Neuronal stem cell (in vitro differentiated cells): ENCODE measurements at regions not wholly inside any gene's neighbourhood (a gene's known extent, or its start where the extent isn't known, plus 50 kb on each side); places are given as distances from the start of the nearest gene placed in this dataset.

ENCODE experiments used
- DNase-seq: peaks from one replicate; pipeline ENCODE4 v3.0.0-alpha.2; 2013; ENCODE audit warnings: low spot score
- H2AFZ ChIP-seq: one replicate; pipeline ENCODE4 v1.6.1; 2013; ENCODE audit warnings: mild to moderate bottlenecking, low read length, inconsistent platforms
- H2AK5ac ChIP-seq: 2 replicates; pipeline ENCODE4 v1.6.1; 2013; ENCODE audit warnings: low read depth, mild to moderate bottlenecking, inconsistent platforms, low read length, moderate library complexity, mixed read lengths
- H2BK120ac ChIP-seq: 2 replicates; pipeline ENCODE4 v1.6.1; 2013; ENCODE audit warnings: low read depth, mild to moderate bottlenecking, inconsistent platforms, low read length, moderate library complexity, mixed read lengths
- H2BK12ac ChIP-seq: one replicate; pipeline ENCODE4 v1.6.1; 2013; ENCODE audit warnings: low read length, inconsistent platforms
- H2BK15ac ChIP-seq: 2 replicates; pipeline ENCODE4 v1.6.1; 2013; ENCODE audit warnings: mild to moderate bottlenecking, low read length, inconsistent platforms, mixed read lengths
- H2BK5ac ChIP-seq: one replicate; pipeline ENCODE4 v1.6.1; 2013; ENCODE audit warnings: inconsistent platforms, mild to moderate bottlenecking, low read length, moderate library complexity
- H3K14ac ChIP-seq: one replicate; pipeline ENCODE4 v1.6.1; 2013; ENCODE audit warnings: low read length, inconsistent platforms
- H3K18ac ChIP-seq: 2 replicates; pipeline ENCODE4 v1.6.1; 2013; ENCODE audit warnings: low read length, inconsistent platforms
- H3K23ac ChIP-seq: 2 replicates; pipeline ENCODE4 v1.6.1; 2013; ENCODE audit warnings: low read depth, mild to moderate bottlenecking, mixed read lengths, low read length, inconsistent platforms; ENCODE audit not compliant: poor library complexity
- H3K27ac ChIP-seq: replicated peaks from 3 replicates; pipeline ENCODE4 v1.5.1; 2013; ENCODE audit warnings: low read length, inconsistent platforms
- H3K27me3 ChIP-seq, 3 experiments: 2 replicates each; pipeline ENCODE4 v1.6.1; 2013; ENCODE audit warnings: low read length in 3 of 3, mild to moderate bottlenecking in 2 of 3, inconsistent platforms in 1 of 3, low read depth in 1 of 3, mixed read lengths in 1 of 3, moderate library complexity in 1 of 3; ENCODE audit not compliant: control insufficient read depth in 3 of 3, insufficient read depth in 3 of 3
- H3K36me3 ChIP-seq, 2 donors: replicated peaks in 1 of 2; 2 replicates each; pipeline ENCODE4 v1.6.1; 2013; ENCODE audit warnings: low read length in 2 of 2; ENCODE audit not compliant: control insufficient read depth in 2 of 2, insufficient read depth in 2 of 2
- H3K4ac ChIP-seq: 2 replicates; pipeline ENCODE4 v1.6.1; 2013; ENCODE audit warnings: inconsistent platforms, mild to moderate bottlenecking, low read length, moderate library complexity
- H3K4me1 ChIP-seq, 2 donors: 1 replicate in 1 of 2; 2 replicates in 1 of 2; pipeline ENCODE4 v1.6.1; 2013; ENCODE audit warnings: low read length in 2 of 2, low read depth in 1 of 2; ENCODE audit not compliant: control insufficient read depth in 2 of 2, insufficient read depth in 1 of 2
- H3K4me2 ChIP-seq: one replicate; pipeline ENCODE4 v1.6.1; 2013; ENCODE audit warnings: mild to moderate bottlenecking, low read length, inconsistent platforms; ENCODE audit not compliant: insufficient read depth, poor library complexity, severe bottlenecking
- H3K4me3 ChIP-seq, 2 donors: 2 replicates each; pipeline ENCODE4 v1.5.1; 2013; ENCODE audit warnings: low read length in 2 of 2, mild to moderate bottlenecking in 2 of 2, inconsistent platforms in 1 of 2, moderate library complexity in 1 of 2
- H3K79me1 ChIP-seq: one replicate; pipeline ENCODE4 v1.6.1; 2013; ENCODE audit warnings: low read depth, mild to moderate bottlenecking, inconsistent platforms, low read length, moderate library complexity
- H3K9ac ChIP-seq: one replicate; pipeline ENCODE4 v1.6.1; 2013; ENCODE audit warnings: mild to moderate bottlenecking, low read depth, low read length, inconsistent platforms; ENCODE audit not compliant: poor library complexity
- H3K9me3 ChIP-seq, 2 donors: replicated peaks in 1 of 2; 2 replicates each; pipeline versions ENCODE3 to v1.6.1; 2013; ENCODE audit warnings: low read length in 2 of 2, mild to moderate bottlenecking in 2 of 2, inconsistent platforms in 1 of 2, low read depth in 1 of 2, mixed read lengths in 1 of 2, moderate library complexity in 1 of 2; ENCODE audit not compliant: control insufficient read depth in 2 of 2, insufficient read depth in 1 of 2
- H4K8ac ChIP-seq: one replicate; pipeline ENCODE4 v1.6.1; 2013; ENCODE audit warnings: low read depth, mild to moderate bottlenecking, inconsistent platforms, low read length, moderate library complexity
- H4K91ac ChIP-seq: one replicate; pipeline ENCODE4 v1.6.1; 2013; ENCODE audit warnings: low read length, low read depth, mild to moderate bottlenecking, inconsistent platforms; ENCODE audit not compliant: poor library complexity
- WGBS, 2 donors: extraction: QIAGEN DNeasy Blood & Tissue Kit; methylation state at CpG; one replicate each; pipeline ENCODE4 v1.1.7; 2013; ENCODE audit warnings: missing lambda C conversion rate in 2 of 2, mixed read lengths in 1 of 2; ENCODE audit not compliant: insufficient read length in 2 of 2, insufficient replicate concordance in 1 of 2; ENCODE audit errors: extremely low coverage in 2 of 2; 5-methylcytosine and 5-hydroxymethylcytosine counted together

GRCh38 chr5:159832073-159832472, 84.2 kb upstream of the ADRA1B start:
- Histone ChIP-seq H3K4ac (no peak overlapping the region), H3K27ac (no peak overlapping the region), H3K9ac (no peak overlapping the region), H3K27me3 (no peaks in the 10 kb centered on the region), H3K23ac (no peak overlapping the region), H2BK15ac (no peak overlapping the region), H4K91ac (no peak overlapping the region), H3K36me3 (no peaks in the 10 kb centered on the region), H2BK120ac (no peak overlapping the region), H3K4me2 (no peak overlapping the region), H3K79me1 (no peaks in the 10 kb centered on the region), H4K8ac (no peak overlapping the region), H2AK5ac (no peak overlapping the region), H2AFZ (no peak overlapping the region), H3K18ac (no peak overlapping the region), H3K4me1 (peaks cover 0 to 3% of the 10 kb centered on the region in 2 donors), H3K14ac (no peak overlapping the region), H3K4me3 (no peak overlapping the region), H2BK5ac (no peak overlapping the region), H3K9me3 (no peaks in the 10 kb centered on the region), H2BK12ac (no peak overlapping the region)
- no peak for DNase-seq
- no CpG with 5 or more reads among the region's 2 CpGs for WGBS, 2 donors

DNA sequence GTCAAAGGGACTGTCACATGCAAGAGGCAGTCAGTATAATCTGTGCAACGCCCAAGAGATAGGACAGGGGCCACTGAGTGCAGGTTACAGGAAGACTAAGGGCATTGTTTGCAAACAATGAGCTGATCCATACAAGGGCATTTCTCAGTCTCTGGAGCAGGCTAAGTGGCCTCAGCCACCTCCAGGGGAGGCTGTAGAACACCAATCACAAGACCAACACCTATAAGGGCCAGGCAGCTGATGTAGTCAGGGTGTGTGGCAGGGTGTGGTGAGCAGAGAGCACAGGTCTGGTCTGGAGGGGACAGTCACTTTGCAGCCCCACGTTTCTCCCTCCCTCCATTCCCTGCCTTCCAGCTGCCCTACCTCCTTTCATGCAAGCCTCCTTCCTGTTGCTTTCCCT, 83.2 kb upstream of the ADRA1B start:
- Histone ChIP-seq H2BK120ac (no peak overlapping the region), H2AK5ac (no peak overlapping the region), H2BK12ac (no peak overlapping the region), H3K36me3 (no peaks in the 10 kb centered on the region), H2AFZ (no peak overlapping the region), H2BK15ac (no peak overlapping the region), H3K4ac (no peak overlapping the region), H3K27me3 (no peaks in the 10 kb centered on the region), H3K23ac (no peak overlapping the region), H3K4me3 (no peak overlapping the region), H3K4me2 (no peak overlapping the region), H4K8ac (no peak overlapping the region), H3K9me3 (no peaks in the 10 kb centered on the region), H3K79me1 (no peaks in the 10 kb centered on the region), H3K27ac (no peak overlapping the region), H3K9ac (no peak overlapping the region), H2BK5ac (no peak overlapping the region), H4K91ac (no peak overlapping the region), H3K4me1 (peaks cover 0 to 3% of the 10 kb centered on the region in 2 donors), H3K18ac (no peak overlapping the region), H3K14ac (no peak overlapping the region)
- WGBS, 2 donors: no CpG with 5 or more reads among the region's 2 CpGs
- DNase-seq: no peak

- Histone ChIP-seq H2BK15ac (no peak overlapping the region), H3K9ac (no peak overlapping the region), H2AFZ (no peak overlapping the region), H2BK120ac (no peak overlapping the region), H3K18ac (no peak overlapping the region), H3K79me1 (no peaks in the 10 kb centered on the region), H4K8ac (no peak overlapping the region), H3K14ac (no peak overlapping the region), H3K27ac (no peak overlapping the region), H3K4me3 (no peak overlapping the region), H3K9me3 (no peaks in the 10 kb centered on the region), H3K23ac (no peak overlapping the region), H4K91ac (no peak overlapping the region), H2BK5ac (no peak overlapping the region), H3K4me2 (no peak overlapping the region), H3K36me3 (no peaks in the 10 kb centered on the region), H3K4ac (no peak overlapping the region), H2AK5ac (no peak overlapping the region), H2BK12ac (no peak overlapping the region), H3K4me1 (peaks cover 0 to 3% of the 10 kb centered on the region in 2 donors), H3K27me3 (no peaks in the 10 kb centered on the region)
- DNase-seq: no peak
- WGBS, 2 donors: no CpG with 5 or more reads among the region's 6 CpGs
Observed at GRCh38 chr5:159833846-159834245, 82.4 kb upstream of the ADRA1B start.

- Histone ChIP-seq H3K9ac (no peak overlapping the region), H3K23ac (no peak overlapping the region), H4K8ac (no peak overlapping the region), H3K4ac (no peak overlapping the region), H2BK15ac (no peak overlapping the region), H2BK120ac (no peak overlapping the region), H3K18ac (no peak overlapping the region), H3K4me3 (no peak overlapping the region), H3K27ac (no peak overlapping the region), H2BK5ac (no peak overlapping the region), H4K91ac (no peak overlapping the region), H3K79me1 (no peaks in the 10 kb centered on the region), H3K14ac (no peak overlapping the region), H2AK5ac (no peak overlapping the region), H3K27me3 (no peaks in the 10 kb centered on the region), H3K36me3 (no peaks in the 10 kb centered on the region), H3K9me3 (no peaks in the 10 kb centered on the region), H3K4me2 (no peak overlapping the region), H2AFZ (no peak overlapping the region), H2BK12ac (no peak overlapping the region), H3K4me1 (peaks cover 0 to 3% of the 10 kb centered on the region in 2 donors)
- DNase-seq: no peak
Observed at GRCh38 chr5:159835548-159835947, 80.7 kb upstream of the ADRA1B start.
